HEK293 (cell line): ENCODE measurements at regions not wholly inside any gene's neighbourhood (a gene's known extent, or its start where the extent isn't known, plus 50 kb on each side); places are given as distances from the start of the nearest gene placed in this dataset.

Experiments used
- YY1 ChIP-seq: fragments of 450-650 bp; formaldehyde crosslinking; IDR thresholded peaks from 2 replicates; pipeline ENCODE4 v1.5.1; 2018; ENCODE audit warnings: missing biosample characterization, missing genetic modification characterization
- ZFP69B ChIP-seq: fragments of 450-650 bp; formaldehyde crosslinking; IDR thresholded peaks from 2 replicates; pipeline ENCODE4 v1.5.1; 2016; ENCODE audit warnings: missing biosample characterization, missing genetic modification characterization
- TF ChIP-seq, protein P1 (sequence below): fragments of 450-650 bp; formaldehyde crosslinking; IDR thresholded peaks from 2 replicates; pipeline ENCODE4 v1.5.1; 2016; ENCODE audit warnings: missing biosample characterization, missing genetic modification characterization

DNA sequence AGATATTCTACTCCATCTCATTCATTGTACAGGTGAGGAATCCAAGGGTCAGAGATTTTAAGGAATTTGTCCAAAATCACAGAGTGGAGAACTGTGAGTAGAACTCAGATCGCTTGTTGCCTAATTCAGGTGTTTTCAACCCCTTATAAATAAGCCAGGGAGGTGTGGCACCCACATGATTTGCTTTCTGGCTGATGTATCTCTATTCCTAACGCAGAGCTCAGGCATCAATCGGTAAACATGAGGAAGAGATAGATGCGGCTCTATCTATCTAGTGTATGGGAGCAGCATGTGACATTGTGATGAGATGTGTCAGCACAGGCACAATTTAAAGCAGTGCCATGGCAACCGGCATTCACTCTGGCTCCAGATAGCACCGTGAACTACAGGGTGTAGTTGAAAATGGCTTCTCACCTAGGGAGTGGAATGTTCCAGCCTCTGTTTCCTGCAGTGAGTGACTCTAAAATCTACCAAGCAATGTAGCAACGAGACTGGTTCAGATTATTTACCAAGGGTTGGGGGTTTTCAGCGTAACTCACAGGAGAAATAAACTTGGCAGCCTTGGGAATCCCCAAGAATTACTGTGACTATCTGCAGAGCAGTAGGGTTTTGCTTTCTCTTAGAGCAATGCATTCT lies 53.4 kb upstream of the SUB1 start:
- TF ChIP-seq, protein P1, sequence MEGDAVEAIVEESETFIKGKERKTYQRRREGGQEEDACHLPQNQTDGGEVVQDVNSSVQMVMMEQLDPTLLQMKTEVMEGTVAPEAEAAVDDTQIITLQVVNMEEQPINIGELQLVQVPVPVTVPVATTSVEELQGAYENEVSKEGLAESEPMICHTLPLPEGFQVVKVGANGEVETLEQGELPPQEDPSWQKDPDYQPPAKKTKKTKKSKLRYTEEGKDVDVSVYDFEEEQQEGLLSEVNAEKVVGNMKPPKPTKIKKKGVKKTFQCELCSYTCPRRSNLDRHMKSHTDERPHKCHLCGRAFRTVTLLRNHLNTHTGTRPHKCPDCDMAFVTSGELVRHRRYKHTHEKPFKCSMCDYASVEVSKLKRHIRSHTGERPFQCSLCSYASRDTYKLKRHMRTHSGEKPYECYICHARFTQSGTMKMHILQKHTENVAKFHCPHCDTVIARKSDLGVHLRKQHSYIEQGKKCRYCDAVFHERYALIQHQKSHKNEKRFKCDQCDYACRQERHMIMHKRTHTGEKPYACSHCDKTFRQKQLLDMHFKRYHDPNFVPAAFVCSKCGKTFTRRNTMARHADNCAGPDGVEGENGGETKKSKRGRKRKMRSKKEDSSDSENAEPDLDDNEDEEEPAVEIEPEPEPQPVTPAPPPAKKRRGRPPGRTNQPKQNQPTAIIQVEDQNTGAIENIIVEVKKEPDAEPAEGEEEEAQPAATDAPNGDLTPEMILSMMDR (tag by site-specific recombination), result no peak
- TF ChIP-seq ZFP69B (no peak), YY1 (tag by site-specific recombination) (0 out of 2 replicates have a peak, but pooled peaks have one; percentile 13)
